A204.1 (cell line): ENCODE measurements at regions not wholly inside any gene's neighbourhood (a gene's known extent, or its start where the extent isn't known, plus 50 kb on each side); places are given as distances from the start of the nearest gene placed in this dataset.

Experiments used
- FAIRE-seq: peaks from 2 replicates; lab custom pipeline; 2012; peaks lifted over from hg19 to GRCh38; lab: Jason Lieb, UNC

DNA sequence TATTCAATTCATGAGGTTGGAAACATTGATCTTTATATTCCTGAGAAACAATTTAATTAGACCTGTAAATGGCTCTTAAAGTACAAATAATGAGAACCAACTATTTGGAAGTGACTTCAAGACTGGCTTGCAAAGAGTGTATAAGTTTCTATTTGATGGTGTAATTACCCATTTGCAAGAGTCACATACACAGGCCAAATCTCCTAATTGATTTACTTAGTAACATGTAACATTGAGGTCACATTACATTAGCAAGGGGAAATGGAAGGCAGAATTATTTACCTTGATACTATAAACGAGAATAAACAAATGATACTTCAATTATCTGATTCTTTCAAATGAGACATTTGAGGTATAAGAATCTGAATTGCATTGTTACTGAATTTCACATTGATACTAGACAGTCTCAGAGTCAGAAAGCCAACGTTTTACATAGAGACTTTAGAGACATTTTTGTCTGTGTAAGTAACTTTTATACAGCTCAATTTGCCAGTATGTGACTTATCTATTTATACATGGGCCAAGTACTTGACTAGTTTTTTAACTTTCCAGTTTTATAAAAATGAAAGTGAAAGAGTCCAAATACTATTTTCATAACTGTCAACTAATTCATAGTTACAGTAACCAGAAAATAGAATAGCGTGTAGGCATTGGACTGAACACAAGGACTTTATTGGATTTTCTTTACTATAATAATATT, 95.6 kb upstream of the RFC3 start:
- FAIRE-seq: peak; percentile 37

DNA sequence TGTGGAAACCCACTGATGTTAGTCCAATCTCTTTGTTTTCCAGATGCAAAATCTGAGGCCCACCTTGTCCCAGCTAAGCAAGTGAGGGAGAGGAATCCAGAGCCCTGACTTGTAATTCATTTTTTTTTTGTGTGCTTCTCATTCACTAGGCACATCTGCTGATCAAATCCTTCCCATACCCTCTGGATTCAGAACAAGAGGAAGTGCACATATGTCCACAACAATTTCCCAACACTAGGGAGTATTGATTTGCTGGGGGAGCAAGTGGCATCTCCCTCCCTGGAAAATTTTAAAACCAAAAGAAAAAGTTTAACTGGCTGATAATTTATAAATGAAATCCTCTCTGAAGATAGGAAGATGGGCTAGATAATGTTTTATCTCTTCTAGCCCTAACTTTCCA, 94.6 kb upstream of the RFC3 start:
- no peak for FAIRE-seq

DNA sequence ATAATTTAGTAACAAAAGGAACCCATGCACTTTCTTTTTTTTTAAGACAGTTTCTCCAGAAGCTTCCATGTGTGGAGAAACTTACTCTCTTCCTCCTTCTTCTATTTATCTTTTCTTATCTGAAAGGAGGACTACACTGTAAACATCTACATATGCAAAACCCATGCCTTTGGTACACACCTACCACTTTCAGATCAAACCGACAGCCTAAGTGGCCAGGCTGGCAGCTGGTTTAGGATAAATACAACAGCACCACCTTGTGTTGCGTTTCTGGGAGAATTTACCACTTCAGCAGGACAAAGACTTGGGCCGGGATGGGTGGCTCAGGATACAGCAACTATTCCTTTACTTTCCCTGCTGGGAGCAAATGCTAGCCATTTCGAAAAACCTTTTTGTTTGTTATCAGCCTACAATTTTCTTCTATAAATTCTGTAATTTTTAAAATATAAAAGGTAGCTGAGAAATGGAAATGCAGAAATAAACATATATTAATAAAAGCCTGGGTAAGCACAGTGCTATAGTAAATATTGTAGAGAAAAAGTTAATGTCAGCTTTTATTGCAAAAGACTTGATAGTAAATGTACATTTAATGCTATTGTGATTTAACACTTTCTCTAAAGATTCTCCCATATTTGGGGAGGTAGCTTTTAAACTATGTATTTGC, 94.0 kb upstream of the RFC3 start:
- FAIRE-seq: peak; percentile 95

DNA sequence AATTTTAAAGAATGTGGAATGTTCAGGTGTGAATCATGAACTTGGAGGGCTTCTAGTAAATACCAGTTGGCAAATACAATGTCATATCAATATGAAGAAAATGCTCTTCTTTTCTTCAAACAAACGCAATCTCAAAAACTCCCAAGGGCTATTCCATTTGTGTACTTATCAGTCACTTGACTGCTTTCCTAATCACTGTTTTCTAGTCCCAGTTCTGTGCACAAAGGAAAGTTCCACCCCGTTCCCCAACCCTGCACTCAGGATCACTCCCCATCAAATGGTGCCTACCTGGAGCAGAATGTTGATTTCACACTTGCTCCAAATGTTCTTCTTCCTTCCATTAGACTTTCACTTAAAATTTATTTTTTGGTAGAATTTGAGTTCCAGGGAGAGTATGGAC, 92.6 kb upstream of the RFC3 start:
- FAIRE-seq: no peak

DNA sequence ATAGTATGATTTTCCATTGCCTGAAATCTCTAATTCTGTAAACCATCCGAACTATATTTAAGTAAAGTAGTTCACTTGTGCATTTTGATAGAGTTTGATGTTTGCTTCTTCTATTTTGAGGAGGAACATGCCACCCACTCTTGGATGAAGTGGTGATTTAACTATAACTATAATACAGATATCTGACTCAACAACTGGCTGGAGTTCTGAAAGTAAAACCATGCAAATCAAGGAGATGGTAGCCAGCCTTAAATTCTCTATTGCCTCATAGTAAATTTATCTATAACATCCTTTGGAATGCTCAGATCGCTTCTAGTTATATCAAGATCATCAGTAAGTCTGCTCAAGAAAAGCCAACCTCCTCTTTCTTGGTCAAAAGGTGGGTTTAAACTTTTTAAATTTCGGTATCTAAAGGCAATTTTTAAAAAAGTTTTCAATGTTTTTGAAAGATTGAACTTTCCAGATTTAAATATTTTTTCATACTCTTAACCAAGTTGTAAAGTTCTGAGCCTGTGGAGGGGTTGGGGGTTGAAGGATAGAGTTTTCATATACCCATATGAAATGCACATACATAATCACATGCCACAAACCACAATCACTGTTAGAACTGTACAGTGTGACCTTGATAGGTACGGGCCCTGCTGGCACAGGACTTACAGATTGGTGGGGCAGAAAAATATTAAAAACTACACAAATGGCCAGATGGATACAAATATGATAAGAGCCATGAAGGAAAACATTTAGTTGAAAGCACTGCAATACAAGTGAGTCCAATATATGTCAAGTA, 90.5 kb upstream of the RFC3 start:
- FAIRE-seq: no peak

DNA sequence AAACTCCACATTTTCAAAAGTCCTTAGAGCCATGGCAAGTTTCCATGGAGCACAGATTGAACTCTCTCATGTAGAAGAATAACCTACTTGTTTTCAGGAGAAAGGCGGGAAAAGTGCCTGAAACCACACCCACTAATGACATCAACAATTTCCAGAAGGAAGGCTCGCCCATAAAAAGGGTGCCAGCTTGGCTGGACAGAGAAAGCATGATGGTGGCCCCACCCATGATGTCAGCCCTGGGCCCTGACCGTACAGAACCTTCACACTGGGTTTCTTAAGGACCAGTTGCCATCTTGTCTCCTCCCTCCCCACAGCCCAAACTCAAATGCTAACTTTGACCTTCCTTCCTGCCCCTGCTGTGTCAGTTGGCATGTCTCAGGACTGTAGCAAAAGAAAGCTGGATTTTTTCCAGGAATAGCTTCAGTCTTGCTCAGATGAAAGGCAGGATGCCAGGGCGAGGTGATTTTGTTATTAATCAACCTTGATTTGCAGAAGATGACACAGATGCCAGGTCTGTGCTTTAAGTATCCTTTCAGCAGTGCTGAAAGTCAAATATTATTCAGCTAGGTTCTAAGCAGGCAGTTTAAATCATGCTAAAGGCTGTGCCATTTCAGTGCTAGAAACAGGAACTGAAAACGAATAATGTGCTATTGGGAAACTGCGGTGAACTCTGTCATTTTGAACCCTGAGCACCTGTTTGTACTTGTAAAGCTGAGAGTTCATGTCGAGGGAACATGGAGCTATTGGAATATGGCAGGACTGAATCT, 89.5 kb upstream of the RFC3 start:
- no peak for FAIRE-seq

DNA sequence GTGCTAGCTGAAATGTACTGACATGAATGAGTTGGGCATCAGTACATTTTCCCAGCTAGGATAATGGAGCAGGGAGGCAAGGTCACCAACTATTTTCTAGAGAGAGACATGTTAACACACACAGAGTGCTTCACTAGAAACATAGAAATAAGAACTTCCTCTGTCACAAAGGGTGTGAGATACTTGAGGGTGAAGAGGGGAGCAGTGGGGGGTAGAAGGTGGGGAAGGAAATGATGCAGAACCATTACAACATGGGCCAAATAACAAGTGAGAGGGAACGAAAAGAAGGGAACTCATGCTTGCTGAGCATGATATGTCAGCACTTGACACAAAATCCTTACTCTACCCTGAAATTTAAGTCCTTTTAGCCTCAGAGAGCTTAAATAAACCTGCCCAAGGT, 87.8 kb upstream of the RFC3 start:
- FAIRE-seq: no peak

DNA sequence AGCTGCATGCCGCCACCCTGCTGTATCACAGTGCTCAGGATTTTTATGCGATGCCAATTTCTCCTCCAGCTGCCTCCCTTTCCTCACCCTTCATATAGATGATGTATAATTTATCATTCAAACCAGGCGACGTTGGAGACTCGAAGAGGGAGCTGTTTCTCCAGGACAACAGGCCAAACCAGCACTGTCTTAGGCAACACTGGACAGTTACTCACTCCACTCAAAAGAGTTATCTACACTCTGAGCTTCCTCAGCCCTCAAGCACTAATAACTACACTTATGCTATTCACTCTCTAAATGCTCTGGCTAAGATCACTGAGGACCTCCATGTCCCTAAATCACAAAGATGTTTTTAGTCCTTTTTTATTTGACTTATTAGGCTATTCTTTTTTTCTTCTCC, 87.3 kb upstream of the RFC3 start:
- FAIRE-seq: no peak

DNA sequence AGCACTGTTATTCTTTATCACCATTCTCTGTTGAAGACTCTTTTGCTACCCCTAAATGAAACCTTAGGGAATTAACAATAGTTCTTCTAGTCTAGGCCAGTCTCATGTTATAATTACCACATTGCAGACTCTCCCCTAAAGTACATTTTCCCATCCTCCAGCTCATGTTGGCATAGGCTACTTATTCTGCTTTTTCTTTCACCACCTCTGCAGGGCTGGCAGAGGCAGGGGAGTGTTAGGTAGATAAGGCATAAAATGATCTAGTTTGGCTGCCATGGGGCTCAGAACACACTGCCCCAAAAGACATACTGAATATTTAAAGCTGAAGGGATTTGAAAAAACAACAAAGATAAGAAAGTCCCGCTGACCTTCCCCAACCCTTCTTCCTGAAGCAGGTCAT, 82.7 kb upstream of the RFC3 start:
- no peak for FAIRE-seq

DNA sequence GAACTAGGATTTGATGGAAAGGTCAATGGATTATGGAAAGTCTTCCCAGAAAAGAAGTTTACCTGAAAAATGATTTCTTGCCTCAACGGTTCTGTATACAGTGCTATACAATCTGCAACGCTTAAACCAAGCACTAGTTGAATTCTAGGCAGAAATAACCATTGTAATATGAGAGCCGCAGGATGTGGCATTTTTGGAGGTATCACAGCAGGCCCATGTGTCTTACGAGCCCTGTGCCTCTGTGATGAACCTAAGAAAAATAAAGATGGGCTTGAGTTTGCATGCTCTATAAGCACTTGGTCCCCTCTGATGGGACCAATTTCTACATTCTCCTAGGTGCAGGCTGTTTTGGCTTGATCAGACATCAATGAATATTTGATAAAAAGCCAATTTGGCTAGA, 78.7 kb upstream of the RFC3 start:
- FAIRE-seq: no peak

DNA sequence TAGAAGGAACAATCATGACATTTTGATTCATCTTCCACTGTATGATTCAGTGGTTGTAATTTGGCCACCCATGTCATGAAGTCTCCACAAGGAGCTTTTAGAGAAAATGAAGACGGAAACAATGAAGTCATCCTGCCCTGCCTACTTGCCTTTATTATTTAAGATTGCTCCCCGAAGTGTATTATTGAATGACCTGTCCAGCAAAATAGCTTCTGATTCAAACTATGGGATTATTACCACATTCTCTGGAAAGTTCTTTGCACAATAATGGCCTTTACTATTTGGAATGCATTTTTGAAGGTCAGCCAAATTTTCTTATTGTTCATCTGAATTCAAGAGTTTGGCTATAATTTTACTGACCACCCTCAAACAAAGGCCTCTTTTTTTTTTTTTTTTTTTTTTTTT, 77.8 kb upstream of the RFC3 start:
- FAIRE-seq: no peak

DNA sequence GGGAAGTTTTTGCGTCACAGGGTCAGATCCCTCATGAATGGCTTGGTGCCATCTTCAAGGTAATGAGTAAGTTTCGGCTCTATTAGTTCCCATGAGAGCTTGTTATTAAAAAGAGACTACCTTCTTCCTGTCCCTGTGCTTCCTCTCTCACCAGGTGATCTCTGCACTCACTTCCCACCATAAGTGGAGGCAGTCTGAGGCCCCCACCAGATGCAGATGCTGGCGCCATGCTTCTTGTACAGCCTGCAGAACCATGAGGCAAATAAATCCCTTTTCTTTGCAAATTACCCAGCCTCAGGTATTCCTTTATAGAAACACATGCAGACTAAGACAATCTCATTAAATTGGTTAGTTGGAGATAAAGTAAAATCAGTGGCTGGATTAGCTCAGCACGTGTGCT, 75.6 kb upstream of the RFC3 start:
- FAIRE-seq: no peak

DNA sequence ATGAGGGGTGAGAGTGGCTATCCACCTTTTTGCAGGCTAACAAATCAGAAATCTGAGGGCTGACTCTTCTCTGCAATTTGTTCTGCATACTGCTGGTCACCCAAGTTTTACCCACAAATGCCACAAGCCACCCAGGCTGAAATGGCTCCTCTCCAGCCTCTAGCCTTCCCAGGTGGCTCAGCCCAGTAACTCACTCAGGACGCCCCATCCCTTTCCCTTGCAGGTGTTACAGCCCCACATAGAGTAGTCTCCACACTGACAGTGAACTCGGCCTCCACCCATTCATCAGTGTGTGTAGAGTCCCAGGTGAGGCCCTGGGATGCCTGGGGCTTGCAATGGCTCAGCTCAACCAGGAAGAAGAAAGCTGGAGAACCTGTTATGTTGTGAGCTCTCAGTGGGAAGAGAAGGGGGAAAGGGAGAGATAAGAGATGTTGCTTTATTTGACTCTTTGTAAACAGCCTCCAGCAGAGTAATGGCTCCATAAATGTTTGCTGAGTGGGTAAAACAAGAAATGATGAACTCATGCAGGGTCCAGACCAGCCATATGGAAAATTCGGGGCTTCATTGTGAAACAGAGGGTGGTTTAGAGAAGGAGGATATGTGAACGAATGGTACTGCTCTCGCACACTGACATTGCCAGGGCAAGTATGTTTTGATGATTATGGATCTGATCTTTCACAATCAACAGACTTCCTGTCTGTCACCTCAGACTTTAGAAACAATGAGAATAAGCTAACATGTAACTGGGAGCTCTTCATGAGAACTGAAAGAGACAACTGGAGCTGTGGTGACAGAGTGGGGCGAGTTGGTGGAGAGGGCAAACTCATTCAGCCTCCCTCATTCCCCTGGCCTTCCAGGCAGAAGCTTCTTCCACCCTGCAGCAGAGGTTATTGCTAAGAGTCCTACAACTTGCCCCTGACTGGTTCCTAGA, 74.2 kb upstream of the RFC3 start:
- FAIRE-seq: no peak

DNA sequence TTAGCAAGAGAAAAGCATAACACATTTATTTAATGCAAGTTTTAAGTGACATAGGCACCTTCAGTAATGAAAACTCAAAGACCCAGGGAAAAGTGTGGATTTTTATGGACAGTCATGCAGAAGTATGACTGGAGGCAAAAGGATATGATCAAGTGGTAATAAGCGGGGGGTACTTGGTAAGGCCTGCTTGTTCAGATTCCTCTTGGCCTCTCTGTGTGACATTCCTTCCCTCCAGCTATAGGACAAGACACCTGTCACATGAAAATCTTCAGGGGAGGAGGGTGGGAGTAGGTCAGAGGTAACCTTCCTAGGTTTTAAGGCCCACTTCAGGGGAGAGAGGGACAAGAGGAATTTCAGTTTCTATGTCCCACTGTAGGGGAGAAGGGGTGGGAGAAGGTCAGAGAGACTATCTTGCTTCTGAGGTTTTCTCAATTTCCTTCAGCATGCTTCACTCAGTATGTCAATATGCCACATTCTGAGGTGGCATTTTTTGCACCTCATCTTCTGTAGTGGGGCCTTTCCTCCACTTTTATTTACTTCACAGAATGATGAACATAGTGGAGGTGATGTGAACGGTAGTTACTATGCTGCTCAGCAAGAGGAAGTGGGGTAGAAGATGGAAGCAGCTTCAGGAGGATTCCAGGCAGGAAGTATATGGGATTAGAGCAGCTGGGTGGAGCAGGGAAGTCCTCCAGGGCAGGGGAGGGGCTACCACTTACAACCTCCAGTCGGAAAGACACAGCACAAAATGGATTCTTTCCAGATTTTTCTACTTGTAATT, 73.2 kb upstream of the RFC3 start:
- FAIRE-seq: no peak

DNA sequence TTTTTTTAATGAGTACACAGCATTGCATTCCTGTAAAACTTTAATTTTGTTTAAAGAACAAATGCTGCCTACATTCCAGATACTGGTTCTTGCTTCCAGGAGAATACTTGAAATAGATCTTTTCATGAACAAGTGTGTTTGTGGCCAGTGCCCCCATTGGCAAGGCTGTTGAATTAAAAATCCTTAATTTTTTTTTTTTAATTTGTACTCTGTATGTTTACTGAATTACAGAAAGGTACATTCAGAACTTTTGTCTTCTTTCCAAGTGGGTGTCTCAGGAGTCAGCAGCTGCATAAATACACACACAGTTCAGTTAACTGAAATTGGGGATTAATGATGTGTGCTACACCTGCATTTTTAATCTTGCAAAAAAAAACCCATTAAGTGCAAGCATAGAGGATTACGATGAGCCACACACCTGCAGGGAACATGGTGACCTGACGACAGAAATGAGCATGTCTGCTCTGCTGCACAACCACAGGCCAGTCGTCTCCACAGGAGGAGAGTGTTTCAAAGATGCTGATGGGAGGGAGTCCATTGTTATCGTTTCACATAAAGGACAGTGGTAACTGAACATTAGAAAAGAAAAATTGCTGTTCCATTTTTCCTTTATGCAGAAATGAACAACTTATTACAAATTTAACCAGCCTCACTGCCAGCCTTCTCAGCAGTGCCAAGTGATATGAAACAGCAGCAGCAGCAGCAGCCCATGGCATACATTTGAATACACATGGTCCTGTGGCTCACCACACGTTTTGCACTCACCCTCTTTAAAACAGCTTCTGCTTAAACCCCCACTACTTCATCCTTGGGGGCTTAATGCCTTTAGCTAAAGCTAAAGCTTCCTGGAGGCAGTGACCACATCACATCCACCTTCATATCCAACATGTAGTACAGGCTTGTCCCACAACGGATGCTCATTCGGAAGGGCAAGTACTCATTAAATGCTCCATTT, 72.3 kb upstream of the RFC3 start:
- no peak for FAIRE-seq

DNA sequence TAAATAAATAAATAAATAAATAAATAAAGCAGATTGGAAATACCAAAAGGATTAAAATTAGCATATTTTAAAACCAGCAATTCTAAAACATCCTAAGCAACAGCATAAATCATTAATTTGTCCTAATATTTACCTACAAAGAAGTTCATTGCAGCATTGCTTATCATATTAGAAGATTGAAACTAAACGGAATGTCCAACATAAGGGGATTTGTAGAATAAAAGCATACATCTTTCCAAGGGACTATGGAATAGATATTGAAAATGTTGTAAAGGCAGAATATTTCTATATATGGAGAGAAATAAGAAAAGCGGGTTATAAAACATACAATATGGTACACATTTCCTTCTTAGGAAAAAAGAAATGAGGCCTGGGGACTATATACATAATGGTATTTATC, 71.1 kb upstream of the RFC3 start:
- no peak for FAIRE-seq

DNA sequence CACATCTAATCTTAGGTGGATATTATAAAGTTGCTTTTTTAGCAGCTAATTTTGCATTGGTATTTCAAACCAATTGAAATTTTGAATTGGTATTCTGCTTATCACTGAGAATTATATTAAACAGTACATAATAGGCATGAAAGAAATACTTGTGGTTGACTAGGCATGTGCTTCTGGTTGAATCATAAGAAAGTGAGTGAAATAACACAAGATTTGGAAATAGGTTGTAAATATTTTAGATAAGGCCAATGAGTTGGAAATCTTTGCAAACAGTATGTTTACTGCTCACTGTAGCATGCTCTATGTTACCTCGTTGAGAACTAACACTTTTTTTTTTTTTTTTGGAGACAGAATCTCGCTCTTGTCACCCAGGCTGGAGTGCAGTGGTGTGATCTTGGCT, 66.8 kb upstream of the RFC3 start:
- FAIRE-seq: no peak

DNA sequence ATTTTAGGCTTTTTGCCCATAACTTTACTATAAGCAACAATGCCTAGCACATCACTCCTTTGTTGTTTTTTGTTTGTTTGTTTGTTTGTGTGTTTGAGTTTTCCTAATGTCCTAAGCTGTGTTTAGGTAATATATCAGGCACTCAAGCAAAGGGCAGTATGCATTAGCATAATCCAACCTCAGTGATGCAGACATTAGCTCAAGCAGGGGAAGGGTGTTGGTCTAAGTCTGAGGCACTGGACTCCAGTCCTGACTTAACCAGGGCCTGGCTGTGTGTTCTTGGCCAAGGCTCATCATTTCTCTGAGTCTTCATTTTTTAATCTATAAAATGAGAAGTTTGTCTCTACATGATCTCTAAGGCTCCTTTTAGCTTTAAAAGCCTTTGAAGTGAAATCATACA, 65.9 kb upstream of the RFC3 start:
- FAIRE-seq: no peak

DNA sequence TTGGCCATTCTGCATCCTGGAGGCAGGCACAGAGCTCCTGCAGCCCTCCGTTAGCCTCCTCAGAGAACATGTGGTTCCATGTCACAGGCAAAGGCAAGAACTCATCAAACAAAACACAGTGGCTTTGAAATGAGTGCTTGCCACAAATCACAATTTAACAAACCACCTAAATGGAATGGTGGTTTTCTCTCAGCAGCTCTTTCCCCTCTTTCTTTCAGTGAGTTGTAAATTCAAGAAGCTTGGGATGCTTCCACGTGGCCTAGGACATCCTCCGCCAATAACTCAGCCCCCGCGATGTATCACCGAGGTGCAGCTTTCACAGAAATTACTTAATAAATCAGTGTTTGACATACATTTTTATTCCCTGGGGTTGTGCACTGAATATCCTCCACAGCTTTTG, 65.4 kb upstream of the RFC3 start:
- FAIRE-seq: no peak

DNA sequence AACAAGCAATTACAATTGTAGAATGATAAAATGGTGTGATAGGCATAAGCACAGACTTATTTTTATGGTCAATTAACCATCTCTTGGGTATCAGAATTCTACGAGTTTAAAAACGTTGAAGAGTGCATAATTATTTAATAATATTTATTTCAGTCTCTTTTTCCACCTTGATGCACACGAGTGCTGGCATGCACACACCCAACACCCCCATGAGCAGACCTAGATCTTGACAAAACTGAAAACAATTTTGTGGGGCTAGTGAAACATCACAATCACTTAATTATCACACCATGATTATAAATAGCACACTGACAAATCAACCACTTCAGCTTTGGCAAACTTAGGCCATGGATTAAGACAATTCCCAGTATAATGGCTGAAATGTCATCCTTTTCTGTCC, 61.0 kb upstream of the RFC3 start:
- no peak for FAIRE-seq
